ENCODE measurements at regions not wholly inside any gene's neighbourhood (a gene's known extent, or its start where the extent isn't known, plus 50 kb on each side); places are given as distances from the start of the nearest gene placed in this dataset.
A peak's percentile ranks its signal among the peaks of the same experiment; 100 is the strongest.
"Not testable (repeated sequence)": the region's sequence is repeated elsewhere in the genome, so short reads cannot be mapped to it uniquely, and the experiment has no call there.

- DNase-seq: no peak
These were observed 79.1 kb upstream of the LCORL start for GRCh38 chr4:18100657-18101056.

- DNase-seq: not testable (repeated sequence)
These were observed 68.9 kb upstream of the LCORL start for GRCh38 chr4:18090447-18090846.

- DNase-seq: no peak
These were observed 60.7 kb upstream of the LCORL start for GRCh38 chr4:18082236-18082635.

- DNase-seq: no peak
These were observed 60.2 kb upstream of the LCORL start for GRCh38 chr4:18081708-18082107.

- no peak for DNase-seq
These were observed 56.3 kb upstream of the LCORL start for GRCh38 chr4:18077808-18078207.

GRCh38 chr4:18075823-18076433 is 54.4 kb upstream of the LCORL start:
- DNase-seq: peak; percentile 30

GRCh38 chr4:18071894-18072293 is 50.3 kb upstream of the LCORL start:
- no peak for DNase-seq

Measured in stimulated activated CD4-positive, alpha-beta T cell treated with anti-CD3 and anti-CD28 coated beads, Interleukin-1b, Interleukin-23, amount 100 ng/mL, for 48 hours (primary cell).